Endothelial cell (in vitro differentiated cells): ENCODE measurements at regions not wholly inside any gene's neighbourhood (a gene's known extent, or its start where the extent isn't known, plus 50 kb on each side); places are given as distances from the start of the nearest gene placed in this dataset.

Experiments
- DNase-seq: peaks from one replicate; pipeline ENCODE4 v3.0.0; 2021; ENCODE audit warnings: low spot score
- H3K27ac Mint-ChIP-seq: one replicate; pipeline ENCODE4 v1.8.0; 2021; ENCODE audit warnings: mixed read lengths, inconsistent platforms; ENCODE audit not compliant: unreplicated experiment
- H3K27me3 Mint-ChIP-seq: one replicate; pipeline ENCODE4 v1.8.0; 2021; ENCODE audit warnings: mild to moderate bottlenecking, moderate library complexity, mixed read lengths, inconsistent platforms; ENCODE audit not compliant: unreplicated experiment
- H3K36me3 Mint-ChIP-seq: one replicate; pipeline ENCODE4 v1.8.0; 2021; ENCODE audit warnings: mild to moderate bottlenecking, low read depth, mixed read lengths, inconsistent platforms; ENCODE audit not compliant: unreplicated experiment
- H3K4me1 Mint-ChIP-seq: one replicate; pipeline ENCODE4 v1.8.0; 2021; ENCODE audit warnings: mild to moderate bottlenecking, mixed read lengths, inconsistent platforms; ENCODE audit not compliant: unreplicated experiment
- H3K4me3 Mint-ChIP-seq: one replicate; pipeline ENCODE4 v1.8.0; 2021; ENCODE audit warnings: mild to moderate bottlenecking, mixed read lengths, inconsistent platforms; ENCODE audit not compliant: unreplicated experiment
- H3K9me3 Mint-ChIP-seq: one replicate; pipeline ENCODE4 v1.8.0; 2021; ENCODE audit warnings: mixed read lengths, inconsistent platforms; ENCODE audit not compliant: unreplicated experiment
- CTCF ChIP-seq: fragments of 200-600 bp; sonication (generic); IDR thresholded peaks from one replicate; pipeline ENCODE4 v1.5.0; 2021; ENCODE audit warnings: antibody characterized with exemption; ENCODE audit not compliant: unreplicated experiment

DNA sequence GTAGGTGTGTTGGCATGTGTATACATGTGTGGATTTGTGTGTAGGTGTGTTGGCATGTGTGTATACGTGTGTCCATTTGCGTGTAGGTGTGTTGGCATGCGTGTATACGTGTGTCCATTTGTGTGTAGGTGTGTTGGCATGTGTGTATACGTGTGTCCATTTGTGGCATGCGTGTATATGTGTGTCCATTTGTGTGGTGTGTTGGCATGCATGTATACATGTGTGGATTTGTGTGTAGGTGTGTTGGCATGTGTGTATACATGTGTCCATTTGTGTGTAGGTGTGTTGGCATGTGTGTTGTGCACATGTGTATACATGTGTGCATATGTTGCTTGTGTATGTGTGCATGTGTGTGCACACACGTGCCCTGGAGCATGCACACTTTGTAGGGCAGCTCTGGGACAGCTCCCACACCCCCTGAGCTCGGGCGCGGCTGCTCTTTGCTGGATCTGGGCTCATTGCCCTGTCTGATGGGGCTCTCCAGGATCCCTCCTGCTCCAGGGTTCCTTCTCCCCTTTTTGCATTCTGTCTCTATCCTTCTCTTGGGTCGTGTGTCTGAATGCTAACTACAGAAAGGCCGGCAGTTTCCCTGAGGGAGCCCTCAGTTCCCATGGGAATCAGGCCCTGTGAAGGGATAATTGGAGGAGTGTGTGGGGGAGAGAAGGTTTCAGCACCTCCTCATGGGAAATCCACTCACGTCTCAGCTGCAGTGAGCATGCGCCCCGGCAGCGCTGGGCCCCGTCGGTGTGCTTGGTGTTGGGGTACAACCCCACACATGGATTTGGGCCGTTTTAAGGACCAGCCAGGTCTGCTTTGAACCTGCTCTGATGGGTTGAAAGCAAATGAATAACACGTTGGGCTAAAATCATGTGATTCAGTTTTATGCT, 102.0 kb downstream of the ERMARD start:
- no peak for TF ChIP-seq CTCF
- H3K4me1 Mint-ChIP-seq = peaks cover 26% of the 10 kb centered on the region
- DNase-seq = no peak
- peak overlapping the region; percentile 57 for H3K27ac Mint-ChIP-seq
- H3K4me3 Mint-ChIP-seq = no peak overlapping the region
- H3K27me3 Mint-ChIP-seq = peaks cover 6% of the 10 kb centered on the region
- H3K9me3 Mint-ChIP-seq = peaks cover 6% of the 10 kb centered on the region
- peaks cover 10% of the 10 kb centered on the region for H3K36me3 Mint-ChIP-seq

- H3K36me3 Mint-ChIP-seq = peaks cover 8% of the 10 kb centered on the region
- peak overlapping the region; percentile 97 for H3K27ac Mint-ChIP-seq
- no peak for DNase-seq
- H3K4me3 Mint-ChIP-seq = no peak overlapping the region
- peaks cover 6% of the 10 kb centered on the region for H3K9me3 Mint-ChIP-seq
- no peak for TF ChIP-seq CTCF
- H3K27me3 Mint-ChIP-seq = peaks cover 6% of the 10 kb centered on the region
- peaks cover 26% of the 10 kb centered on the region for H3K4me1 Mint-ChIP-seq
Observed at GRCh38 chr6:169852504-169853195, 101.2 kb downstream of the ERMARD start.

- no peak for TF ChIP-seq CTCF
- Mint-ChIP-seq H3K27me3 (peaks cover 6% of the 10 kb centered on the region), H3K27ac (peak overlapping the region; percentile 97), H3K4me1 (peaks cover 29% of the 10 kb centered on the region), H3K36me3 (peaks cover 5% of the 10 kb centered on the region), H3K9me3 (no peaks in the 10 kb centered on the region), H3K4me3 (no peak overlapping the region)
- peak; percentile 36 for DNase-seq
Observed at GRCh38 chr6:169851641-169852503, 100.5 kb downstream of the ERMARD start.

DNA sequence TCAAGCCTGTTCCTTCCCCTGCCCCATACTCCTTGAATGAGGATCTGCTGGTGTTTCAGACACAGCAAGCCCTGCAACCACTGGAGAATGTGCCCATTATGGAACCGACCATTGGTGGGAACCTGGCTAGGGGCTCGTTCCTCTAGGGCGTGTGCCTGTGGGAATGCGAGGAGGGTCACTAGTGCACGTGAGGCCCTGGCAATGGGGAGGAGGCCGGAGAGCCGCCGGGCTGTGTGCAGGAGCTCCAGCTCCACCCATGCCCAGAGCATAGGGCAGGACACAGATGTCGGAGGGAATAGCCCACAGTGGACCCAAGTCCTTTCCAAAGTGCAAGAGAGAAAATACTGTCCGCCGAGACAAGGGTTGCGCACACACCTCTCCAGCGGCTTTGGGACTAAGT, 99.3 kb downstream of the ERMARD start:
- no peaks in the 10 kb centered on the region for H3K9me3 Mint-ChIP-seq
- H3K4me1 Mint-ChIP-seq = peaks cover 29% of the 10 kb centered on the region
- H3K27ac Mint-ChIP-seq = no peak overlapping the region
- no peak overlapping the region for H3K4me3 Mint-ChIP-seq
- H3K36me3 Mint-ChIP-seq = peaks cover 5% of the 10 kb centered on the region
- no peak for TF ChIP-seq CTCF
- no peak for DNase-seq
- peaks cover 5% of the 10 kb centered on the region for H3K27me3 Mint-ChIP-seq
